HepG2 (cell line): ENCODE measurements at regions not wholly inside any gene's neighbourhood (a gene's known extent, or its start where the extent isn't known, plus 50 kb on each side); places are given as distances from the start of the nearest gene placed in this dataset.

Experiments
- ATAC-seq: fragments of 200-7000 bp; cut with Tn5 transposase; 3 replicates; pipeline ENCODE4 v1.9.1; 2020; ENCODE audit warnings: mild to moderate bottlenecking, moderate library complexity
- BruUV-seq: library from RNA; stranded (reverse); fragments of 400-500 nt; replicated peaks from 2 replicates; lab custom pipeline; 2021; lab: Mats Ljungman, UMichigan
- CTCF ChIA-PET: fragments of 300-600 bp; formaldehyde crosslinking; extraction: SDS; loops from one replicate; lab custom pipeline; 2021; ENCODE audit warnings: low total read pairs, inconsistent platforms, low intra/inter-chr PET ratio; lab: Yijun Ruan, JAX
- POLR2A ChIA-PET: fragments of 350-600 bp; sonication (Branson Sonifier 250); formaldehyde crosslinking; loops from one replicate; lab custom pipeline; 2020; ENCODE audit warnings: antibody characterized with exemption, inconsistent platforms; lab: Yijun Ruan, JAX
- DNase-seq: peaks from one replicate; pipeline ENCODE4 v3.0.0-alpha.2; 2015; ENCODE audit warnings: low spot score
- FAIRE-seq: peaks from 3 replicates; lab custom pipeline; 2011; peaks lifted over from hg19 to GRCh38; lab: Jason Lieb, UNC
- H2AFZ ChIP-seq: one replicate; pipeline ENCODE4 v1.6.1; 2011; ENCODE audit warnings: low read length, inconsistent platforms
- H3K27ac ChIP-seq: fragments of 300-600 bp; 3 replicates; pipeline ENCODE4 v1.8.0; 2011; ENCODE audit warnings: mixed run types, mild to moderate bottlenecking, mixed read lengths, low read length, inconsistent platforms; ENCODE audit not compliant: insufficient read depth; ENCODE audit errors: extremely low read length
- H3K27me3 ChIP-seq, 2 experiments: fragments of 200-600 bp in 1 of 2; 2 replicates in 1 of 2; 3 replicates in 1 of 2; pipeline versions ENCODE4 v1.6.0 to v1.8.0; 2011; ENCODE audit warnings: low read length in 2 of 2, mild to moderate bottlenecking in 2 of 2, moderate library complexity in 2 of 2, inconsistent platforms in 1 of 2; ENCODE audit not compliant: insufficient read depth in 2 of 2, control insufficient read depth in 1 of 2
- H3K36me3 ChIP-seq, 2 experiments: fragments of 200-600 bp in 1 of 2; replicated peaks in 1 of 2; 2 replicates in 1 of 2; 3 replicates in 1 of 2; pipeline versions ENCODE4 v1.5.1 to v1.8.0; 2011; ENCODE audit warnings: low read length in 2 of 2, inconsistent platforms in 1 of 2; ENCODE audit not compliant: insufficient read depth in 2 of 2, control insufficient read depth in 1 of 2
- H3K4me1 ChIP-seq: 2 replicates; pipeline ENCODE4 v1.5.1; 2012; ENCODE audit warnings: low read length, inconsistent platforms; ENCODE audit not compliant: insufficient read depth
- H3K4me2 ChIP-seq: 2 replicates; pipeline ENCODE4 v1.6.0; 2011; ENCODE audit warnings: low read depth, low read length, inconsistent platforms
- H3K4me3 ChIP-seq, 3 experiments: fragments of 200-600 bp in 1 of 3; sonication (generic), shearing (Covaris generic) in 1 of 3; replicated peaks in 1 of 3; 2 replicates each; pipeline ENCODE4 v1.5.1; 2011 to 2016; ENCODE audit warnings: low read length in 3 of 3, inconsistent platforms in 2 of 3, low read depth in 2 of 3, mild to moderate bottlenecking in 2 of 3, control low read depth in 1 of 3, mixed read lengths in 1 of 3; ENCODE audit not compliant: insufficient read depth in 1 of 3
- H3K79me2 ChIP-seq: one replicate; pipeline ENCODE4 v1.6.1; 2011; ENCODE audit warnings: low read length, inconsistent platforms; ENCODE audit not compliant: insufficient read depth
- H3K9ac ChIP-seq: 2 replicates; pipeline ENCODE4 v1.6.0; 2011; ENCODE audit warnings: mild to moderate bottlenecking, low read depth, low read length, inconsistent platforms; ENCODE audit not compliant: insufficient read depth
- H3K9me3 ChIP-seq: 2 replicates; pipeline ENCODE4 v1.5.1; 2012; ENCODE audit warnings: mild to moderate bottlenecking, low read length
- H4K20me1 ChIP-seq: 2 replicates; pipeline ENCODE4 v1.6.0; 2011; ENCODE audit warnings: inconsistent platforms, mild to moderate bottlenecking, low read length, moderate library complexity; ENCODE audit not compliant: insufficient read depth
- ATF7 ChIP-seq, 2 experiments: fragments of 450-650 bp in 1 of 2; sonication (generic) in 1 of 2; formaldehyde crosslinking in 1 of 2; IDR thresholded peaks; 2 replicates each; pipeline versions ENCODE4 v1.4.0 to v1.6.1; 2016 to 2020; ENCODE audit warnings: antibody characterized with exemption in 1 of 2, mild to moderate bottlenecking in 1 of 2, missing genetic modification reagents in 1 of 2
- CENPX ChIP-seq: sonication (generic); formaldehyde crosslinking; IDR thresholded peaks from 2 replicates; pipeline ENCODE4 v1.9.0; 2021; ENCODE audit warnings: mild to moderate bottlenecking, missing genetic modification reagents, moderate library complexity
- FOXK1 ChIP-seq: sonication (generic); formaldehyde crosslinking; IDR thresholded peaks from 2 replicates; pipeline ENCODE4 v1.4.0; 2020; ENCODE audit warnings: low read depth, missing genetic modification reagents, borderline replicate concordance
- HHEX ChIP-seq: IDR thresholded peaks from 2 replicates; pipeline ENCODE4 v1.6.1; 2016; ENCODE audit warnings: control low read depth
- HMGA1 ChIP-seq: sonication (generic); formaldehyde crosslinking; conservative IDR thresholded peaks from 2 replicates; pipeline ENCODE4 v1.4.0; 2020; ENCODE audit warnings: missing genetic modification reagents
- HNF4A ChIP-seq: sonication (generic); formaldehyde crosslinking; IDR thresholded peaks from 2 replicates; pipeline ENCODE4 v1.4.0; 2020; ENCODE audit warnings: missing genetic modification reagents
- KLF9 ChIP-seq: IDR thresholded peaks from 2 replicates; pipeline ENCODE4 v1.6.1; 2016; ENCODE audit warnings: low read depth
- POGZ ChIP-seq: sonication (generic); formaldehyde crosslinking; IDR thresholded peaks from 2 replicates; pipeline ENCODE4 v1.4.0; 2020; ENCODE audit warnings: mild to moderate bottlenecking, missing genetic modification reagents
- RFXAP ChIP-seq: sonication (generic); formaldehyde crosslinking; IDR thresholded peaks from 2 replicates; pipeline ENCODE4 v1.4.0; 2020; ENCODE audit warnings: missing genetic modification reagents, borderline replicate concordance
- SETDB1 ChIP-seq: sonication (generic); formaldehyde crosslinking; IDR thresholded peaks from 2 replicates; pipeline ENCODE4 v1.5.1; 2020; ENCODE audit warnings: missing genetic modification reagents, mild to moderate bottlenecking, borderline replicate concordance
- SMARCC2 ChIP-seq: fragments of 450-650 bp; IDR thresholded peaks from 2 replicates; pipeline ENCODE4 v1.6.1; 2017; ENCODE audit warnings: antibody characterized with exemption, mild to moderate bottlenecking
- TAF1 ChIP-seq: sonication (generic); formaldehyde crosslinking; IDR thresholded peaks from 2 replicates; pipeline ENCODE4 v1.4.0; 2020; ENCODE audit warnings: missing genetic modification reagents
- TRIM24 ChIP-seq: sonication (generic); formaldehyde crosslinking; IDR thresholded peaks from 2 replicates; pipeline ENCODE4 v1.8.0; 2022; ENCODE audit warnings: mild to moderate bottlenecking, missing genetic modification reagents
- U2AF2 ChIP-seq: fragments of 200-400 bp; formaldehyde crosslinking; IDR thresholded peaks from 2 replicates; pipeline ENCODE4 v1.6.1; 2017; ENCODE audit warnings: low read depth, mild to moderate bottlenecking, low read length
- YEATS4 ChIP-seq: sonication (generic); formaldehyde crosslinking; IDR thresholded peaks from 2 replicates; pipeline ENCODE4 v1.4.0; 2020; ENCODE audit warnings: missing genetic modification reagents, borderline replicate concordance
- ZFY ChIP-seq: sonication (generic); formaldehyde crosslinking; IDR thresholded peaks from 2 replicates; pipeline ENCODE4 v1.4.0; 2020; ENCODE audit warnings: missing genetic modification reagents
- ZGPAT ChIP-seq: IDR thresholded peaks from 2 replicates; pipeline ENCODE4 v1.6.1; 2016; ENCODE audit warnings: mild to moderate bottlenecking
- ZNF180 ChIP-seq: sonication (generic); formaldehyde crosslinking; IDR thresholded peaks from 2 replicates; pipeline ENCODE4 v1.4.0; 2020; ENCODE audit warnings: low read depth, missing genetic modification reagents, borderline replicate concordance
- ZNF670 ChIP-seq: sonication (generic); formaldehyde crosslinking; IDR thresholded peaks from 2 replicates; pipeline ENCODE4 v1.8.0; 2022; ENCODE audit warnings: mild to moderate bottlenecking, missing genetic modification reagents, borderline replicate concordance
- ZNF768 ChIP-seq: sonication (generic); formaldehyde crosslinking; IDR thresholded peaks from 2 replicates; pipeline ENCODE4 v1.4.0; 2020; ENCODE audit warnings: missing genetic modification reagents
- WGBS: methylation state at CpG from one replicate; pipeline ENCODE4 v1.1.6; 2017; ENCODE audit warnings: low lambda C conversion rate; 5-methylcytosine and 5-hydroxymethylcytosine counted together
- in situ Hi-C: cut with HindIII; loops from 2 replicates; pipeline ENCODE4 v1.10.0; 2017; ENCODE audit warnings: low pct_unique_long_range_greater_than_20kb; ENCODE audit not compliant: extremely low pct_ligation_motif_present
- intact Hi-C: fragments of 100-400 bp; cut with micrococcal nuclease; formaldehyde crosslinking; loops from one replicate; pipeline ENCODE4 v1.10.0; 2022; ENCODE audit not compliant: unreplicated experiment
- TF ChIP-seq, protein P1 (sequence below): IDR thresholded peaks from 2 replicates; pipeline ENCODE4 v1.6.1; 2016; ENCODE audit warnings: missing genetic modification reagents, missing compliant biosample characterization
- TF ChIP-seq, protein P2 (sequence below): sonication (generic); formaldehyde crosslinking; IDR thresholded peaks from 2 replicates; pipeline ENCODE4 v1.8.0; 2023; ENCODE audit warnings: mild to moderate bottlenecking, missing genetic modification reagents

- TF ChIP-seq HMGA1 (no peak), KLF9 (CRISPR knock-in tag) (no peak), ATF7 (IDR thresholded peaks at IDR 0.05) (no peak), ATF7 (CRISPR knock-in tag; IDR thresholded peaks at IDR 0.05) (no peak), ZNF670 (CRISPR knock-in tag) (no peak), SMARCC2 (no peak)
- TF ChIP-seq, protein P1, sequence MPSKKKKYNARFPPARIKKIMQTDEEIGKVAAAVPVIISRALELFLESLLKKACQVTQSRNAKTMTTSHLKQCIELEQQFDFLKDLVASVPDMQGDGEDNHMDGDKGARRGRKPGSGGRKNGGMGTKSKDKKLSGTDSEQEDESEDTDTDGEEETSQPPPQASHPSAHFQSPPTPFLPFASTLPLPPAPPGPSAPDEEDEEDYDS (CRISPR knock-in tag), result no peak
These were observed 95.5 kb upstream of the C1QTNF7 start (continued) for GRCh38 chr4:15332377-15332776.

GRCh38 chr4:15333692-15334633 lies 93.9 kb upstream of the C1QTNF7 start:
- no peak for ATAC-seq
- ChIA-PET POLR2A (no interaction called here), CTCF (no interaction called here)
- Histone ChIP-seq H3K27me3 (no peaks in the 10 kb centered on the region), H4K20me1 (no peaks in the 10 kb centered on the region), H3K27ac (no peak overlapping the region), H3K9ac (no peak overlapping the region), H3K4me1 (no peaks in the 10 kb centered on the region), H3K79me2 (no peaks in the 10 kb centered on the region), H3K4me3 (no peak overlapping the region), H3K9me3 (no peaks in the 10 kb centered on the region), H2AFZ (no peak overlapping the region), H3K36me3 (no peaks in the 10 kb centered on the region), H3K4me2 (no peak overlapping the region)
- TF ChIP-seq TAF1 (no peak), YEATS4 (CRISPR knock-in tag) (no peak), POGZ (CRISPR knock-in tag) (no peak), FOXK1 (CRISPR knock-in tag) (no peak), SETDB1 (CRISPR knock-in tag) (no peak), ZNF768 (no peak), TRIM24 (CRISPR knock-in tag) (no peak), CENPX (no peak), ZNF180 (CRISPR knock-in tag) (no peak), HHEX (CRISPR knock-in tag) (no peak), ZGPAT (CRISPR knock-in tag) (no peak), U2AF2 (no peak), RFXAP (CRISPR knock-in tag) (no peak), HNF4A (CRISPR knock-in tag) (no peak), ZFY (no peak)
- TF ChIP-seq, protein P2, sequence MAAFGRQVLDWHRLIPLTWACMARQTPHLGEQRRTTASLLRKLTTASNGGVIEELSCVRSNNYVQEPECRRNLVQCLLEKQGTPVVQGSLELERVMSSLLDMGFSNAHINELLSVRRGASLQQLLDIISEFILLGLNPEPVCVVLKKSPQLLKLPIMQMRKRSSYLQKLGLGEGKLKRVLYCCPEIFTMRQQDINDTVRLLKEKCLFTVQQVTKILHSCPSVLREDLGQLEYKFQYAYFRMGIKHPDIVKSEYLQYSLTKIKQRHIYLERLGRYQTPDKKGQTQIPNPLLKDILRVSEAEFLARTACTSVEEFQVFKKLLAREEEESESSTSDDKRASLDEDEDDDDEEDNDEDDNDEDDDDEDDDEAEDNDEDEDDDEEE, result no peak
- BruUV-seq, result no TSS peak
- in situ Hi-C loops (no loop called here), intact Hi-C loops (no loop called here)
- 5% methylated on average over 3 of the region's 3 CpGs for WGBS
- no peak for DNase-seq
- no peak for FAIRE-seq
